NCI-H446 (cell line): ENCODE measurements at regions not wholly inside any gene's neighbourhood (a gene's known extent, or its start where the extent isn't known, plus 50 kb on each side); places are given as distances from the start of the nearest gene placed in this dataset.

Experiments
- DNase-seq, 2 experiments: peaks; one replicate each; lab custom pipeline; 2025; lab: John Stamatoyannopoulos, UW

DNA sequence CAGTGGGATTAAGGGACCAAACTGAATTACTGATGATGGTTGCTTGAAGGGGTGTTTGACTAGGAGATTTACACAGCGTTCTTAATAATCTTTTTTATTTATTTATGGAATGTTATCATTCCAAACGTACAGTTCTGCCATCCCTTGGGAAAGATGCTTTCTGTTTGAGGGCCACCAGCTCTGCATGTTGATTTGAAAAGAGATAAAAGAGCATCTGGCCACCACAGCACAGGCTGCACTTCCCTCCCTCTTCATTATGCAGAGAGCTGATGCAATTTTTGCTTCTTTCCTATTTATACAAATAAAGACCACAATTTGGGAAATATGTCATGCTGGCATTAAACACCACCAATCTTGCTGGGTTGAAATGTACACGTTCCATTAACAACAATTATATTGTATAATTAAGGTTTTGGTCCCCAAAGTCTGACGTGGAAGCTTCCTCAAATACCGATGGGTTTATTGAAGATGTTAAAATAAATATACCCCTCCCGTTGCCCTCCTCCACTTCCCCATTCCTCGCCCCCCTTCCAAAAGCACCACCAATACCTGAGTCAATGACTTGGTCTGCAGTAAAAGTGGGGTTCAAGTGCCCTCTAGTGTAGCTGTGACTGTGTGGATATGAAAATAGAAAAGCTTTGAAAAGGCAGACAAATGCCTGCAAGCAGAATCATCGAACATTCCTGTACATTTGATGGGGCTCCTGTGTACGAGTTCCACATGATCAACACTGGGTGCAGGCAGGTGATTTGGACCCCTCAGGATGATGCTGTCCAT lies 211.9 kb downstream of the HRH4 start:
- DNase-seq, result no peak

DNA sequence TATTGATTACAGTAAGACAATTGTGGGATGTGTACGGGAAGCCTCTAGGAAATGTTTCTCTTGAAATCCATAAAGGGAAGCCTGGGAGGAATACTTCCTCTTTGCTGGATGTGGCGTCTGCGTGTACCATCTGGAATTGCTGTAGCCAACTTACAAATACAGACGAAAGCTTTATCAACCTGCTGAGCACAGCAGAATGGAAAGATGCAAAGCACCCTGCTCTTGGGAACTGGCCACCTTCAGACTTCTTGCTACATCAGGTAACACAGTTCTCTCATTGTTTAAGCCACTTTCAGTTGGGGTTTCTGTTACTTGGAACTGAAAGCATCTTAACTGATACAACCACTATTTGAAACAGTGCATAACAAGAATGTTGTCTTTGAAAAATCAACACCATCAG lies 213.8 kb downstream of the HRH4 start:
- no peak for DNase-seq

DNA sequence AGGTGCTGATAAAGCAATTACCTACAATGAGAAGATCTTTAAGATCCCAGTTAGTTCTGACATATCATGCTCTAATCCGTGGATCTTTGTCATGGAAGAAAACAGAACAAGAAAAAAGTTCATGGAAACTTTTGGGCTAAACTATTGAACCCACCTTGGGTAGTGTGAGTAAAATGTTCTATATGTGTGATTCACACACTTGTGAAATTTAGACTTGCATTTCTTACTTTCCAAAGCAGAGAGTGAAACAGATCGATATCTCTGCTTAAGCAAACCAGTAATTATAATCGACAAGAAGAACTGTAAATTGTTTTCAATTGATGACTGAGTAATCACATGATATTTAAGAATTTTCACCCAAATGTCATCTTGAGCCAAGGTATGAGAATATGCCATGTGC lies 214.2 kb downstream of the HRH4 start:
- no peak for DNase-seq

DNA sequence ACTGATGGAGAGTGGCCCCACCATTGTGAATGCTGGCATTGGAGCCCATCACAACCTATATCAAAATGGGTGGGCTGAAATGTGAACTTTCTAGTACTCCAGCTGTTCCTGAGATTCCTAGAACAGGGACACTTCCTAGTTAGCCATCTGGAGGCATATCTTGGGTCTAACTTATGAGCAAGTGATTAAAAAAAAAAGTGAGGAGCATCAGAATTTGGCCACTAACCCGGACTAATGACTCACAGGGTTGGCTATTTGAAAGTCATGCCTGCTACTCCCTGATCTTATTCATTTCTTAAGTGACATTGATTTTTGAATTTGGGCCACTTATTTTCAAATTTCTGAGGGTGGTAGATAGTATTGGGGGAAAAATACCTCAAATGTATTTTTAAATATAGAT lies 216.6 kb downstream of the HRH4 start:
- DNase-seq, result peak in 1 of 2 experiments; percentile 14

DNA sequence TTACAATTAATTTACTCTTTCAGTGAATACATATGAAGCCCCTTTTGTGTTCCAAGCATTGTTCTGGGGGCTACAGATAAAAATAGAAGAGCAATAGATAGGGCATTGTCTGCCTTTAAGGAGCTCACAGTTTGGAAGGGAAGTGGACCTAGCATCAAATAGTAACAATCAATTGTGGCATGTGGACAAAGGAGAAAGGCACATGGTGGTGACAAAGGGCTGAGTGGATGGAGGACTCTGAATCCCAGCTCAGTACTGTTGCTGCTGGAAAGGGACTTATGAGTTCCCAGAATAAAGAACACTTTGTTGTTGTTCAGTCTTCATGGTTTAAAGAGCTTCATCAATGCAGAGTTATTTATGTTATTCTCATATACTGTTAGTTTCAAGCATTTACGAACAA lies 217.7 kb downstream of the HRH4 start:
- no peak for DNase-seq

DNA sequence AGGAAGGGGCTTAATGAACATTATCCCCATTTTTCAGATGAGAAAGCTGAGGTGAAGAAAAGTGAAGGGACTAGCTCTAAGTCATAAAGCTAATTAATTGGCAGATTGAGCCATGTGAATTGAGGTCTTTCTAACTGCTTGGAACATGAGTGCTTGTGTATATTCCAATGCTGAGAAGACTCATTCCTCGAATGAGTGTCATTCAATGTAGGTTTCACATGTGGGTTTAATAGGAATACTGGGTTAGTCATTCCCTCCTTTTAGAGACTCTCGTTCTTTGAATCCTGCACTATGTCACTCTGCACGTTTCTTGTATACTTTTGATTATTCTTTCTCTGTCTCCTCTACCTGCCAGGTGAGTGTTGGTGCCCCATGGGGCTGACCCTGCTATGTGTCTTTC lies 218.2 kb downstream of the HRH4 start:
- DNase-seq, result no peak

DNA sequence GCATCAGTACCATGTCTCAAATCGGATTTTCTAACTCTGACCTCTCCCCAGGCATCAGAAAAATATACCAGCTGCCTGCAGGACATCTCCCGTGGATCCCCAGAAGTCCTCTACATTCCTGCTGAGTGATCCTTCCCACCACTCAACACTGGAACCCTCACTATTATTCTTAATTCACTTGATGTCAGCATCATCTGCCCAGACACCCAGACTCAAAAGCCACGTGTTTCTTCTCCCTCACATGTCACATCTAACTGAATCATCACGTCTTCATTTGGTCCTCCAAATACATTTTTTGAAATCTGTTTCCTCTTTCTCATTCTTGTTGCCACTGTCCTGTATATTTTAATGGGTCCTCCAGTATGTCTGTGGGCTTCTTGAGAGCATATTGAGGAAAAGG lies 218.6 kb downstream of the HRH4 start:
- DNase-seq, result no peak

DNA sequence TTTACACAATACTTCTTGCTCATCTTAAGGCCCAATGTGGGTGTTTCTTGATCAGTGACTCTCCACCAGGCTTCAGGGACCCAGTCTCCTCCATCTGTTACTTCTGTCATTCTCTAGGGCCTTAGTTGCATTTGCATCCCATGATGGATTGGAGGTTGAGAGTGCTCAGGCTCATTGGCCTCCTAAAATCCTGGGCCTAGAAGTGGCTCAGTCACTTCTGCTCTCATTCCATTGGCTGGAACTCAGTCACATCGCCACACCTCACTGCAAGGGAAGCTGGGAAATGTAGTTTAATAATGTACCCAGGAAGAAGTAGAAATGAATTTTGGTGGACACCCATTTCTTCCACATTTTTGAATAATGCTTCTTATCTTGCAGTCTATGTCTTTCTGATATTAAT lies 223.5 kb downstream of the HRH4 start:
- peak in 1 of 2 experiments; percentile 31 for DNase-seq

DNA sequence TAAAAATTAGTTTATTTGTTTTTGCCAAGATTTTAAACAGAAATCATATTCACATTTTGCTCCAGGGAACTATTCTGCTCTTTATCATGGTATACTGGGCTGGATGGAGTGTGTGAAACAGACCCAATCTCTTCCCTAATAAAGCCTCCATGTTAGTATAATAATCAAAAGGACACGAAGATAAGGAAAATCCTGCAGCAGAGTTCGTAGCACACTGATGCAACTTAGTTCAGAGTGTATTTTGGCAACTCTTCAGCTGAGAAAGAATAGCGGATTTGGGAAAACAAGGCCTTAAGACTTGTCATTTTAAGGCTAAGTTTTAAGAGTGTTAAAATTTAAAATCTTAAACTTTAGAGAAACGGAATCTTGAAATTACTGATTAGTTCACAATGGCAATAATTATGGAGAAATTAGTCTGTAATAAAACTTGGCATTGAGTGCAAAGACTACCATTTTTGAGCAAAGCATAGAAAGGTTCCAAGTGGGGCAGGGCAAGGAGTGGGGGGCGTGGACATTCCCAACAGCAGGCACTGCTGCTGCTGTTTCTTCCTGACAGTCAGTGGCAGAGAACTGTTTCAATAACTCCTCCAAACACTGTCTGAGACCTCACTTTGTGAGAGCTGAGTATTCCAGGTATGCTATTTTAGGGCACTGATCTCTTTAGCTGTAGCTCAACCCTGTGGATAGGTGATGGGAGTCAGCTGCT lies 225.0 kb downstream of the HRH4 start:
- DNase-seq, result no peak

DNA sequence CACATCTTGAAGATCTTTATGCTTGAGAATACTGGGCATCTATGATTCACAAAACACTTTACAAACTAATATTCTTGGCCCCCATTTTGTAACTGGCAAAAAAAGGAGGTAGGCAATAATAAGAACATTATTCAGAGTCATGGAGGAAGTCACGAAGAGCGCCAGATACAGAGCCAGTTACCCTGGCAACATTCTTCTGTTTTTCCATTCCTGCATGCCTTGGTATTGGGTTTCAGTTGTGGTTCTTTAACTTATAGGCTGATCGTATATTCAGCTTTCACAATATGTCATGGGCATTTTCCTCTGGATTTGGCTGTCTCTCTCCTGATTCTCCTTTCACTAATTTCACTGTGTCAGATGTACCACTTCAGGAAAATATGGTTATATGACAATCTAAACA lies 234.7 kb downstream of the HRH4 start:
- peak in 1 of 2 experiments; percentile 9 for DNase-seq

DNA sequence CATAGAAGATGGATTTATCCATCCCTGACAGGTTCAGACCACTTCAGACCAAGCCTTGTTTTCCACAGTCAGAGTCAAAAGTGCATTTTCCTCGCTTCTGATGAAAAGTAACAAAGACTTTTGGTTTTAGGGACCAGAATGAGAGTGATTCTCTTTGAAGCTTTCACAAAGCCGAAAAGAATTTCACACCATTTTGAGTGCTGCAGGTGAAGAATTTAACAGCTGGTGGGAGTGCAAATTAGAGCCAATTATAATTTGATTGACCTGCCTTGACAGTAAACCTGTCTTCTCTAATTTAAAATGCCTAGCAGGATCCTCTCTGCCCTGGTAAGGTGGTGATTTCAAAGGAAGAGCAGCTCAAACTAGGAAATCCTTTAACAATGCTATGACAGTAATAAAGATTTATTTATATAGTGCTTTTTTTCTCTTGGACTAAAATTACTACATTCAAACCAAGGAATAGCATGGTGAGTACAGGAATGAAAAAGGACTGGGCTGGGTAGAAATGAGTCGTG lies 241.6 kb downstream of the HRH4 start:
- DNase-seq, result no peak

DNA sequence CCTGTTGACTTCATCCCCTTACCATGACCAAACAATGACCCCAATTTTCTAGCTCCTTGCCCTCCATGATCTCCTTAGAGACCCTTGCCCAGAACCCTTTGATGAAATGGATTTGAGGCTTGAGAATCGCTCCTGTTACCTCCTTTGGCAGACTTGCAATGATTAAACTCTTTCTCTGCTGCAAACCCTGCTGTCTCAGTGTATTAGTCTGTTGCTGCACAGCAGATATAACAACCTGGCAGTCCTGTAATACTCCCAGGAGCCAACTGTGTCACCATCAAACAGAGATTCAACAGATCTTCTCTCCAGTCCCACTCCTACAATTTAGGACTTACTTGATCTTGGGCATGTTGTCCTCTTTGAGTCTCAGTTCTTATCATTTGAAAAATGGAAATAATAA lies 242.9 kb downstream of the HRH4 start:
- DNase-seq, result no peak

DNA sequence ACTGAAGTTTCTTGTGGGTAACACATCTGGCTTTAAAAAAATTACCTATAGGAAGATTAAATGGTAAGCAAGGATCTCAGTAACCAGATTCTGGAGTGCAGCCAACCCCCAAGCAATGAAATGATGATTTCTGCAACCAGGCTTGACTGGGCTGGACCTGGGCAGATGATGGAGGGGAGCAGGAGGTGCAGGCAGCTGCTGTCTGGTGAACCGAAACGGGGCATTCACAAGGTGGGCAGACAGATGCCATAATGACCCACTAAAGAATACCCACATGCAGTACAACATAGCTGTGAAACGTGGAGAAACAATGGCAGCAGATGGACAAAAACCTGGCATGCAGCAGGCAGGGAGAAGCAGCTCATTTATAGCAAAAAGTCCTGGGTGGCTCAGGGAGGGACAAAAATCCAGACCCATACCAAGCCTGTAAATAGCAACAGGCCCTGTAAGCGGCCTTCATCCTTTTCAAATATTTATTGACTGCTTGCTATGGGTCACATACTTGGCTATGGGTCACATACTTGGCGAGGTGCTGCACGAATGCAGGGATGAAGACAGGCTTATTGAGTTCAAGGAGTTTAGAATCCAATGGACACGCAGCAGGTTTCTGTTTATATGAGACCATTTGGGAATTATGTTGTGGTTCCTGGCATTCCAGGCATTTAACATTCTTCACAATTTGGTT lies 244.7 kb downstream of the HRH4 start:
- DNase-seq, result peak in 1 of 2 experiments; percentile 27

DNA sequence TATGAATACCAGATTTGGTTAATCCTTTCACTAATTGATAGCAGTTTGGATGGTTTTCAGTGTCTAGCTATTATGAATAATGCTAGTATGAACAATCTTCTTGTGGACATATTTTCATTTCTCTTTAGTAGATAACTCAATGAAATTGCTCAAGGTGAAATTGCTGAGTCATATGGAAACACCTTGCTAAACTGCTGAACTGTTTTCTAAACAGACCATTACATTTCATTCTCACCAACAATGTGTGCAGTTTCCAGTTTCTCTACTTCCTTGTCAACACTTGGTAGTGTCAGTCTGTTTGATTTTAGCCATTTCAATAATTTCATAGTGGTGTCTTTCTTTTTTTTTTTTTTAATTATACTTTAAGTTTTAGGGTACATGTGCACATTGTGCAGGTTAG lies 250.0 kb downstream of the HRH4 start:
- DNase-seq, result no peak

DNA sequence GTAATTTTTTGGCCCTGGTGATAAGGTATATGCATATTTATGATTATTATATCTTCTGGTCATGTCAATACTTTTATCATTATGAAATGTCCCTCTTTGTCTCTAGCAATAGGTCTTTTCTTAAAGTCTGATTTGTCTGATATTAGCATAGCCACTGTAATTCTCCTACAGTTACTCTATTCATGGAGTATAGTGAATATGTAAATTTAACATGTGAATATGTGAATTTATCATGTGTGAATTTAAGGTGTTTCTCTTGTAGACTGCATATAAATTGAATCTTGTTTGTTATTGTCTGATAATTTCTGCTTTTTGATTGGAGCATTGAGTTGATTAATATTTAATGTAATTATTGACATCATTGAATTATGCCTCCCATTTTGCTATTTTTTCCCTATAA lies 259.4 kb downstream of the HRH4 start:
- no peak for DNase-seq

DNA sequence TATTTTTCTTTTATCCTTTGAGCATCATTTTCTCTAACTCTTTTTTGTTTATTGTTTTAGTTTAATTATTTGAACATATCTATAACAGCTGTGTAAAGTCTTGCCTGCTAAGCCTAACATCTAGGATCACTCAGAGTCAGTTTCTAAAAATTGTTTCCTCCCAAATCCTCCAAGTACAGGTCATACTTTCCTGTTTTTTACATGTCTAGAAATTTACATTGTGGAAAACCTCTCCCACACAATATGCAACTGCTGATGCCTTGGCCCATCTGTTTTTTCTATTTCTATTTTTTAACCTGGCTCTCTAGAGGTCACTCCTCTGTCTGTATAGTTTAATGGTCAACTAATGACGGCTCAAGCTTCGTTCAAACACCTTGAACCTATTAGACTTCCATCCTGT lies 261.0 kb downstream of the HRH4 start:
- DNase-seq, result no peak

DNA sequence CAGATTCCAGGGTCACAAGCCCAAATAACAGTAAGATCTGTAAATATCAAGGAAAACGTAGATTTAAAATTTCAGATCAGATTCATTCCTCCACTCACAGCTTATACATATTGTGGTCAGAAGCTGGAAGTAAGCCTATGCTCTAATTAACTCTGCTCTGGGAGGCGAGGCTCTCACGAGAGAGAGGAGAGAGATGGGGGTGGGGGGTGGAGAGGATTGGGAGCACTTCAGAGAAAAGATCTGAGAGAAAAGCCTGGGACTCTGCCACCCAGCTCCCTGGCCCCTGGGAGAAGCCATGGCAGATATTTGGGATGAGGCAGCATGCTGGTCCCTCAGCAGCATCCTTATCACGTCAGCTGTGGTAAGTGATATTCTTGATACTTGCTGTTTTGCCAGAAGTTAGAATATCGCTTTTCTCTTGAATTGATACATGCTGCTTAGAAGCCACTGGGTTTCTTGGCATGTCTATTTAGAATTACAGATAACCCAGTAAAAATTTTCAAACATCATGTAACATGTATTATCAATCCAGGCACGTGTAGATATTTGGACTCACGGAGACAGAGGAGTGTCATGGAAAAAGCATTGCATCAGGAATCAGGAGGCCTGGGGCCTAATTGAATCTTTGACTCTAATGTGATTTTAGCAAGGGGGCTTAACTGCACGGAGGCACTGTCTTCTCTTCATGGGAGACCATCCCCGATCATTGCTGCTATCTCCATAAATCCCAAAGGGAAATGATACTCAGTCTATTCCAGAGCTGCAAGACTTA lies 265.4 kb downstream of the HRH4 start:
- DNase-seq, result no peak

DNA sequence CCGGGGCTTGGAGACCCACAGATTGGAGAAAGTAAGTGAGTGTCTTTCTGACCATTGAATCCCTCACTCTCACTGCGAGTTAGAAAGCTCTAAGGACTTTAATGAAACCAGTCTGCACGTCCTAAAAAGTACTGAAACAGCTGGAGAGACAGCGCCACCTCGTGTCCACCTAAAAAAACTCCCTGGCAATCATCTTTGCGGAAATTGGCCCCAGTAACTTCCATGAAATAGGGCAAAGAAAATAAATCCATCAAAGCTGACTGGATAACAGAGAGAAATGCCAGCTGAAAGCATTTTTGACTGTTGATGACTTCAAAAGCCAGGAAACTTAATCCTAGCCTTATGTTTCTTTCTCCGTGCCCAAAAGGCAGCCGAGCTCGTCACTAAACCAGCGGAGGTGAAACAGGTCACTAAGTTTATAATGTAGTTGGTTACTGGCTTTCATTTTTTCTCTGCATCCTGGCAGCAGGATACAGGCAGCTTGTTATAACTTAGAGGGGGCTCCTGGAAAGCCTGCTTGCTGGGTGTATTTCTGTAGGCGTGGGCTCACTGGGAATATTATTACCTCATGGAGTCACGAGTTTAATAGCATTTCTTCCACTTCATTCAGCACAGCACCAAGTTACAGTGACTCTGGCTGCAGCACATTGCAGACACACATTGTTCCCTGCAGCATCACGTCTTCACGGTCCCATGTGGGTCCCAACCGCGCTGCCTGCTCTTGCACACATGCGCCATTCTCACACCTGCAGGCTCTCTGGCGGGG lies 266.5 kb downstream of the HRH4 start:
- peak; percentile 82 to 91 for DNase-seq

DNA sequence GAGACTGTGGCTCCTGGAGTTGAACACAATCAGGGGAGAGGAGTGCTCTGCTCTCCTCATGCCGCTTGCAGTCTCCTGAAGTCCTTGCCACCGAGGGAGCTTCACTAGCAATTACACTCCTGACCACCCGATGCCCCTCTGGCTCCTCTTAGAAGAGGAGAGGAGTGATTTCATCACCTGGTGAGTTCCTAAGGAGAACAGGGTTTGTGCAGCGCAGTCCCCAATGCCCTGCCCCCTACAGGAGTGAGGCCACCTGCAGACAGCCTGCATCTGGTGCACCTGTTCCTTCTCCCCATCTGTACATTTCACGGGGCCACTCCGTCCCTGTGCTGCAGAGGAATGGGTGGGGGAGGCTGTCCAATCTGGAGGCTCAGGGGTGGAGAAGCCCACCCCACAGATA lies 267.2 kb downstream of the HRH4 start:
- DNase-seq, result no peak

DNA sequence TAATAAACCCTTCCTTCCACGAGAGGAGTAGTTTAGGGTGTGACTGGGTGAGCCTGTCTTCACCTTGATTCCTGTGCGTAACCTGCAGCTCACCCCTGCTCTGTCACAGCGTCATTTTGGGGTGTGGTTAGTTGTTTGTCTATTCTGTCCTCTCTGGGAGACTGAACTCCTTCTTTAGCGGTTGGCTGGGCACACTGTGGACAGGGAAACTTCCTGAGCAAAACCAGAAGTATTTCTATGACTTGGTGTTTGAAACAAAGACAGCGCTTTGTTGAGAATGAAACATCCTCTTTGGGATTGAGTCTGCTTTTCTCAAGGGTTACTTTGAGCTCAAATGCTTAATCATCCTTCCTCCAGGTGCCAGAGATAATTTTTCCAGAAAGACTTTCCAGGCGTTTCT lies 270.7 kb downstream of the HRH4 start:
- DNase-seq, result no peak

DNA sequence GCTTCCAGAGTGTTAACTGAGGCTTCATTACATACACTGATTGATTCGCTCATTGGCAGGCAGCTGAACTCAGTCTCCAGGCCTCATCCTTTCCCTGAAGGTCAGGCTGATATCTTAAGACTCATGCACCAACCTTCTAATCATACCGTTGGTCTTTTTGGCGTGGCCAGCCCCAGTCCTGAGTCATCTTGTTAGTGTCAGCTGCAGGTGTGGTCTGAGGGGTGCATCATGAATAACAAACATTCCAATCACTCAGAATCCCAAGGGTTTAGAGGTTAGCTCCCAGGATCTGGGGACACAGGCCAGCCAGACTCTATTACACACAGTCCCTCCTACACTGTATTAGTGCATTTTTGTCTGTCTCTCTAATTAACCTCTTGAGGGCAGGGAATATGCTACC lies 271.5 kb downstream of the HRH4 start:
- DNase-seq, result no peak
